Effector memory CD8-positive, alpha-beta T cell (primary cell): ENCODE measurements at regions not wholly inside any gene's neighbourhood (a gene's known extent, or its start where the extent isn't known, plus 50 kb on each side); places are given as distances from the start of the nearest gene placed in this dataset.

Experiments
- ATAC-seq: fragments of 150-1000 bp; cut with Tn5 transposase; replicated peaks from 2 replicates; pipeline ENCODE4 v1.10.0; 2021; ENCODE audit warnings: mild to moderate bottlenecking, moderate library complexity
- DNase-seq, 3 experiments: peaks; one replicate each; pipeline ENCODE4 v3.0.0; 2021
- H3K27ac Mint-ChIP-seq, 2 donors: one replicate each; pipeline ENCODE4 v1.8.0; 2022; ENCODE audit warnings: mild to moderate bottlenecking in 2 of 2, mixed read lengths in 2 of 2, moderate library complexity in 2 of 2
- H3K27me3 Mint-ChIP-seq, 2 donors: one replicate each; pipeline ENCODE4 v1.8.0; 2022; ENCODE audit warnings: mixed read lengths in 2 of 2
- H3K36me3 Mint-ChIP-seq: one replicate; pipeline ENCODE4 v1.8.0; 2022; ENCODE audit warnings: mild to moderate bottlenecking, moderate library complexity, mixed read lengths; ENCODE audit not compliant: insufficient read depth
- H3K4me1 Mint-ChIP-seq, 2 donors: one replicate each; pipeline ENCODE4 v1.8.0; 2022; ENCODE audit warnings: low read depth in 2 of 2, mixed read lengths in 2 of 2
- H3K4me3 Mint-ChIP-seq, 2 donors: one replicate each; pipeline ENCODE4 v1.8.0; 2022; ENCODE audit warnings: mild to moderate bottlenecking in 2 of 2, mixed read lengths in 2 of 2, moderate library complexity in 2 of 2
- H3K9me3 Mint-ChIP-seq, 2 donors: one replicate each; pipeline ENCODE4 v1.8.0; 2022; ENCODE audit warnings: mixed read lengths in 2 of 2

GRCh38 chr15:95519887-95520286 is 810.6 kb upstream of the NR2F2 start:
- Mint-ChIP-seq H3K9me3 (no peaks in the 10 kb centered on the region), H3K27me3 (peaks cover 0 to 9% of the 10 kb centered on the region in 2 donors), H3K4me3 (no peak overlapping the region), H3K4me1 (no peaks in the 10 kb centered on the region), H3K27ac (no peak overlapping the region), H3K36me3 (no peaks in the 10 kb centered on the region)
- ATAC-seq = no peak
- no peak for DNase-seq

GRCh38 chr15:95520511-95520910 is 810.0 kb upstream of the NR2F2 start:
- no peak overlapping the region for H3K27ac Mint-ChIP-seq
- no peaks in the 10 kb centered on the region for H3K4me1 Mint-ChIP-seq
- no peak for ATAC-seq
- H3K27me3 Mint-ChIP-seq = peaks cover 0 to 8% of the 10 kb centered on the region in 2 donors
- H3K9me3 Mint-ChIP-seq = no peaks in the 10 kb centered on the region
- no peaks in the 10 kb centered on the region for H3K36me3 Mint-ChIP-seq
- DNase-seq = no peak
- H3K4me3 Mint-ChIP-seq = no peak overlapping the region

- no peaks in the 10 kb centered on the region for H3K36me3 Mint-ChIP-seq
- H3K4me1 Mint-ChIP-seq = no peaks in the 10 kb centered on the region
- DNase-seq (no peak), ATAC-seq (no peak)
- no peak overlapping the region for H3K4me3 Mint-ChIP-seq
- peaks cover 0 to 4% of the 10 kb centered on the region in 2 donors for H3K27me3 Mint-ChIP-seq
- no peak overlapping the region for H3K27ac Mint-ChIP-seq
- no peaks in the 10 kb centered on the region for H3K9me3 Mint-ChIP-seq
These were observed 809.6 kb upstream of the NR2F2 start for GRCh38 chr15:95520922-95521321.

- DNase-seq = no peak
- H3K4me1 Mint-ChIP-seq = no peaks in the 10 kb centered on the region
These were observed 808.0 kb upstream of the NR2F2 start for GRCh38 chr15:95522533-95522932.

GRCh38 chr15:95528920-95529319 is 801.6 kb upstream of the NR2F2 start:
- H3K4me1 Mint-ChIP-seq = no peaks in the 10 kb centered on the region

More at GRCh38 chr15:95522533-95522932, 808.0 kb upstream of the NR2F2 start:
- Mint-ChIP-seq H3K4me3 (no peak overlapping the region), H3K9me3 (peaks cover 3 to 9% of the 10 kb centered on the region in 2 donors), H3K27me3 (no peaks in the 10 kb centered on the region), H3K36me3 (no peaks in the 10 kb centered on the region), H3K27ac (no peak overlapping the region)
- no peak for ATAC-seq

GRCh38 chr15:95536638-95537037 is 793.9 kb upstream of the NR2F2 start:
- peaks cover 0 to 5% of the 10 kb centered on the region in 2 donors for H3K27me3 Mint-ChIP-seq
- H3K9me3 Mint-ChIP-seq = no peaks in the 10 kb centered on the region
- no peaks in the 10 kb centered on the region for H3K36me3 Mint-ChIP-seq
- H3K4me1 Mint-ChIP-seq = no peaks in the 10 kb centered on the region
- no peak overlapping the region for H3K4me3 Mint-ChIP-seq
- H3K27ac Mint-ChIP-seq = no peak overlapping the region
- no peak for ATAC-seq
- no peak for DNase-seq

More at GRCh38 chr15:95528920-95529319, 801.6 kb upstream of the NR2F2 start:
- H3K36me3 Mint-ChIP-seq = no peaks in the 10 kb centered on the region
- no peaks in the 10 kb centered on the region for H3K27me3 Mint-ChIP-seq
- H3K9me3 Mint-ChIP-seq = peaks cover 3 to 9% of the 10 kb centered on the region in 2 donors
- DNase-seq = no peak
- H3K4me3 Mint-ChIP-seq = no peak overlapping the region
- H3K27ac Mint-ChIP-seq = peak overlapping the region in 1 of 2 donors; percentile 7
- ATAC-seq = no peak

- no peaks in the 10 kb centered on the region for H3K36me3 Mint-ChIP-seq
- ATAC-seq (no peak), DNase-seq (no peak)
- peaks cover 0 to 5% of the 10 kb centered on the region in 2 donors for H3K27me3 Mint-ChIP-seq
- no peaks in the 10 kb centered on the region for H3K9me3 Mint-ChIP-seq
- H3K27ac Mint-ChIP-seq = no peak overlapping the region
- no peaks in the 10 kb centered on the region for H3K4me1 Mint-ChIP-seq
- H3K4me3 Mint-ChIP-seq = no peak overlapping the region
These were observed 791.8 kb upstream of the NR2F2 start for GRCh38 chr15:95538693-95539092.

GRCh38 chr15:95541301-95541700 is 789.2 kb upstream of the NR2F2 start:
- no peaks in the 10 kb centered on the region for H3K9me3 Mint-ChIP-seq
- H3K4me1 Mint-ChIP-seq = no peaks in the 10 kb centered on the region
- no peaks in the 10 kb centered on the region for H3K36me3 Mint-ChIP-seq
- no peak overlapping the region for H3K4me3 Mint-ChIP-seq
- DNase-seq (no peak), ATAC-seq (no peak)
- no peak overlapping the region for H3K27ac Mint-ChIP-seq
- H3K27me3 Mint-ChIP-seq = peaks cover 0 to 5% of the 10 kb centered on the region in 2 donors

GRCh38 chr15:95549168-95549738 is 781.2 kb upstream of the NR2F2 start:
- Mint-ChIP-seq H3K4me1 (no peaks in the 10 kb centered on the region), H3K36me3 (no peaks in the 10 kb centered on the region), H3K27ac (no peak overlapping the region), H3K4me3 (no peak overlapping the region), H3K9me3 (no peaks in the 10 kb centered on the region), H3K27me3 (peaks cover 14 to 22% of the 10 kb centered on the region in 2 donors)
- ATAC-seq = no peak
- no peak for DNase-seq

- Mint-ChIP-seq H3K27ac (no peak overlapping the region), H3K9me3 (no peaks in the 10 kb centered on the region), H3K27me3 (peaks cover 14 to 22% of the 10 kb centered on the region in 2 donors), H3K4me3 (no peak overlapping the region), H3K36me3 (no peaks in the 10 kb centered on the region), H3K4me1 (no peaks in the 10 kb centered on the region)
- ATAC-seq (no peak), DNase-seq (no peak)
These were observed 779.8 kb upstream of the NR2F2 start for GRCh38 chr15:95550702-95551101.

GRCh38 chr15:95556225-95556624 is 774.3 kb upstream of the NR2F2 start:
- Mint-ChIP-seq H3K27me3 (peaks cover 0 to 32% of the 10 kb centered on the region in 2 donors), H3K9me3 (no peaks in the 10 kb centered on the region), H3K27ac (no peak overlapping the region), H3K36me3 (no peaks in the 10 kb centered on the region), H3K4me1 (no peaks in the 10 kb centered on the region), H3K4me3 (no peak overlapping the region)
- no peak for DNase-seq
- ATAC-seq = no peak

- Mint-ChIP-seq H3K4me1 (no peaks in the 10 kb centered on the region), H3K4me3 (no peak overlapping the region), H3K27me3 (peaks cover 0 to 37% of the 10 kb centered on the region in 2 donors), H3K9me3 (no peaks in the 10 kb centered on the region), H3K27ac (no peak overlapping the region), H3K36me3 (no peaks in the 10 kb centered on the region)
- no peak for ATAC-seq
- no peak for DNase-seq
These were observed 773.7 kb upstream of the NR2F2 start for GRCh38 chr15:95556866-95557225.

- H3K4me3 Mint-ChIP-seq = no peak overlapping the region
- no peaks in the 10 kb centered on the region for H3K9me3 Mint-ChIP-seq
- H3K27me3 Mint-ChIP-seq = peaks cover 0 to 37% of the 10 kb centered on the region in 2 donors
- DNase-seq (no peak), ATAC-seq (no peak)
- no peaks in the 10 kb centered on the region for H3K36me3 Mint-ChIP-seq
- H3K4me1 Mint-ChIP-seq = no peaks in the 10 kb centered on the region
- H3K27ac Mint-ChIP-seq = no peak overlapping the region
These were observed 773.1 kb upstream of the NR2F2 start for GRCh38 chr15:95557226-95558046.

- Mint-ChIP-seq H3K27me3 (peaks cover 0 to 37% of the 10 kb centered on the region in 2 donors), H3K36me3 (no peaks in the 10 kb centered on the region), H3K27ac (no peak overlapping the region)
These were observed 772.4 kb upstream of the NR2F2 start for GRCh38 chr15:95558131-95558530.

More at GRCh38 chr15:95558131-95558530, 772.4 kb upstream of the NR2F2 start:
- no peak for DNase-seq
- no peak overlapping the region for H3K4me3 Mint-ChIP-seq
- H3K9me3 Mint-ChIP-seq = no peaks in the 10 kb centered on the region
- ATAC-seq = no peak
- H3K4me1 Mint-ChIP-seq = no peaks in the 10 kb centered on the region
